Transverse colon (tissue), 3 donors: ENCODE measurements at regions not wholly inside any gene's neighbourhood (a gene's known extent, or its start where the extent isn't known, plus 50 kb on each side); places are given as distances from the start of the nearest gene placed in this dataset.
"Not testable (repeated sequence)": the region's sequence is repeated elsewhere in the genome, so short reads cannot be mapped to it uniquely, and the experiment has no call there.

Experiments used
- EP300 ChIP-seq: sonication (generic); formaldehyde crosslinking; IDR thresholded peaks from one replicate; pipeline ENCODE4 v1.6.1; 2017; ENCODE audit warnings: antibody characterized with exemption, low read depth
- TF ChIP-seq, protein P1 (sequence below), 5 experiments: fragments of 200-600 bp in 3 of 5; fragments of 450-650 bp in 2 of 5; sonication (generic) in 3 of 5; IDR thresholded peaks; 1 replicate in 2 of 5; 2 replicates in 3 of 5; pipeline ENCODE4 v1.5.1; 2016 to 2017; ENCODE audit warnings: antibody characterized with exemption in 5 of 5, inconsistent platforms in 3 of 5, mild to moderate bottlenecking in 2 of 5, moderate library complexity in 1 of 5

GRCh38 chr7:82499546-82499945 lies 56.0 kb upstream of the CACNA2D1 start:
- not testable (repeated sequence) for TF ChIP-seq EP300
- TF ChIP-seq, protein P1, sequence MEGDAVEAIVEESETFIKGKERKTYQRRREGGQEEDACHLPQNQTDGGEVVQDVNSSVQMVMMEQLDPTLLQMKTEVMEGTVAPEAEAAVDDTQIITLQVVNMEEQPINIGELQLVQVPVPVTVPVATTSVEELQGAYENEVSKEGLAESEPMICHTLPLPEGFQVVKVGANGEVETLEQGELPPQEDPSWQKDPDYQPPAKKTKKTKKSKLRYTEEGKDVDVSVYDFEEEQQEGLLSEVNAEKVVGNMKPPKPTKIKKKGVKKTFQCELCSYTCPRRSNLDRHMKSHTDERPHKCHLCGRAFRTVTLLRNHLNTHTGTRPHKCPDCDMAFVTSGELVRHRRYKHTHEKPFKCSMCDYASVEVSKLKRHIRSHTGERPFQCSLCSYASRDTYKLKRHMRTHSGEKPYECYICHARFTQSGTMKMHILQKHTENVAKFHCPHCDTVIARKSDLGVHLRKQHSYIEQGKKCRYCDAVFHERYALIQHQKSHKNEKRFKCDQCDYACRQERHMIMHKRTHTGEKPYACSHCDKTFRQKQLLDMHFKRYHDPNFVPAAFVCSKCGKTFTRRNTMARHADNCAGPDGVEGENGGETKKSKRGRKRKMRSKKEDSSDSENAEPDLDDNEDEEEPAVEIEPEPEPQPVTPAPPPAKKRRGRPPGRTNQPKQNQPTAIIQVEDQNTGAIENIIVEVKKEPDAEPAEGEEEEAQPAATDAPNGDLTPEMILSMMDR (IDR thresholded peaks at IDR 0.05) = not testable (repeated sequence)
